Activated CD4-positive, alpha-beta memory T cell treated with anti-CD3 and anti-CD28 coated beads for 36 hours (primary cell): ENCODE measurements at regions not wholly inside any gene's neighbourhood (a gene's known extent, or its start where the extent isn't known, plus 50 kb on each side); places are given as distances from the start of the nearest gene placed in this dataset.

ENCODE experiments used
- CTCF ChIA-PET: fragments of 350-600 bp; sonication (Branson Sonifier 250); formaldehyde crosslinking; loops from one replicate; lab custom pipeline; 2021; ENCODE audit warnings: antibody characterized with exemption, inconsistent platforms; lab: Charles Lee
- POLR2A ChIA-PET: fragments of 350-600 bp; sonication (Branson Sonifier 250); formaldehyde crosslinking; loops from one replicate; lab custom pipeline; 2021; ENCODE audit warnings: antibody characterized with exemption; lab: Charles Lee
- DNase-seq: peaks from one replicate; pipeline ENCODE4 v3.0.0-alpha.2; 2020
- H3K27ac Mint-ChIP-seq: one replicate; pipeline ENCODE4 v1.8.0; 2021; ENCODE audit warnings: mixed read lengths
- H3K27me3 Mint-ChIP-seq: one replicate; pipeline ENCODE4 v1.8.0; 2021; ENCODE audit warnings: mixed read lengths
- H3K36me3 Mint-ChIP-seq: one replicate; pipeline ENCODE4 v1.8.0; 2021; ENCODE audit warnings: mixed read lengths
- H3K4me1 Mint-ChIP-seq: one replicate; pipeline ENCODE4 v1.8.0; 2021; ENCODE audit warnings: low read depth, mixed read lengths
- H3K4me3 Mint-ChIP-seq: one replicate; pipeline ENCODE4 v1.8.0; 2021; ENCODE audit warnings: mild to moderate bottlenecking, mixed read lengths
- H3K9me3 Mint-ChIP-seq: one replicate; pipeline ENCODE4 v1.8.0; 2021; ENCODE audit warnings: mixed read lengths
- intact Hi-C: fragments of 100-400 bp; cut with micrococcal nuclease; formaldehyde crosslinking; loops from one replicate; pipeline ENCODE4 v1.15.1; 2023

- H3K27me3 Mint-ChIP-seq, result no peaks in the 10 kb centered on the region
Observed at GRCh38 chr1:116239916-116240315, 128.7 kb downstream of the MAB21L3 start.

GRCh38 chr1:116242741-116243140 lies 130.3 kb upstream of the ATP1A1 start:
- intact Hi-C loops, result no loop called here
- H3K27ac Mint-ChIP-seq, result no peak overlapping the region
- no peaks in the 10 kb centered on the region for H3K27me3 Mint-ChIP-seq
- ChIA-PET POLR2A (no interaction called here), CTCF (interaction anchor here (1.4 kb wide), 1 partner anchor 104 kb away, joined by 4 read pairs; no protein-coding TSS in a partner anchor)
- H3K4me1 Mint-ChIP-seq, result peaks cover 2% of the 10 kb centered on the region
- H3K36me3 Mint-ChIP-seq, result no peaks in the 10 kb centered on the region
- no peak for DNase-seq
- H3K4me3 Mint-ChIP-seq, result no peak overlapping the region
- no peaks in the 10 kb centered on the region for H3K9me3 Mint-ChIP-seq

More at GRCh38 chr1:116239916-116240315, 128.7 kb downstream of the MAB21L3 start:
- peaks cover 2% of the 10 kb centered on the region for H3K4me1 Mint-ChIP-seq
- ChIA-PET POLR2A (no interaction called here), CTCF (no interaction called here)
- intact Hi-C loops, result no loop called here
- H3K36me3 Mint-ChIP-seq, result no peaks in the 10 kb centered on the region
- H3K4me3 Mint-ChIP-seq, result no peak overlapping the region
- H3K27ac Mint-ChIP-seq, result no peak overlapping the region
- DNase-seq, result no peak
- no peaks in the 10 kb centered on the region for H3K9me3 Mint-ChIP-seq

- Mint-ChIP-seq H3K27ac (no peak overlapping the region), H3K36me3 (no peaks in the 10 kb centered on the region), H3K9me3 (no peaks in the 10 kb centered on the region), H3K4me3 (no peak overlapping the region), H3K4me1 (peaks cover 2% of the 10 kb centered on the region), H3K27me3 (no peaks in the 10 kb centered on the region)
- intact Hi-C loops, result no loop called here
- DNase-seq, result no peak
- POLR2A ChIA-PET, result no interaction called here
- CTCF ChIA-PET, result interaction anchor here (1.4 kb wide), 1 partner anchor 105 kb away, joined by 4 read pairs; no protein-coding TSS in a partner anchor
Observed at GRCh38 chr1:116243333-116244054, 129.6 kb upstream of the ATP1A1 start.

- H3K27me3 Mint-ChIP-seq, result no peaks in the 10 kb centered on the region
- peaks cover 2% of the 10 kb centered on the region for H3K4me1 Mint-ChIP-seq
- no peak overlapping the region for H3K4me3 Mint-ChIP-seq
- no peaks in the 10 kb centered on the region for H3K36me3 Mint-ChIP-seq
- intact Hi-C loops, result no loop called here
- ChIA-PET POLR2A (no interaction called here), CTCF (no interaction called here)
- DNase-seq, result no peak
- H3K9me3 Mint-ChIP-seq, result no peaks in the 10 kb centered on the region
- H3K27ac Mint-ChIP-seq, result no peak overlapping the region
Observed at GRCh38 chr1:116246174-116246573, 126.9 kb upstream of the ATP1A1 start.

- CTCF ChIA-PET, result no interaction called here
- DNase-seq, result no peak
- H3K27ac Mint-ChIP-seq, result no peak overlapping the region
- no peaks in the 10 kb centered on the region for H3K36me3 Mint-ChIP-seq
- H3K27me3 Mint-ChIP-seq, result no peaks in the 10 kb centered on the region
- intact Hi-C loops, result loop anchor here (5.0 kb wide), 1 partner anchor 70 kb away; no protein-coding TSS in a partner anchor
- POLR2A ChIA-PET, result no interaction called here
- no peaks in the 10 kb centered on the region for H3K9me3 Mint-ChIP-seq
- H3K4me3 Mint-ChIP-seq, result no peak overlapping the region
- H3K4me1 Mint-ChIP-seq, result peaks cover 7% of the 10 kb centered on the region
Observed at GRCh38 chr1:116252271-116252670, 120.8 kb upstream of the ATP1A1 start.

- no peak for DNase-seq
- POLR2A ChIA-PET, result no interaction called here
- CTCF ChIA-PET, result no interaction called here
- intact Hi-C loops, result loop anchor here (5.0 kb wide), 1 partner anchor 70 kb away; no protein-coding TSS in a partner anchor
- no peaks in the 10 kb centered on the region for H3K36me3 Mint-ChIP-seq
- H3K9me3 Mint-ChIP-seq, result no peaks in the 10 kb centered on the region
- H3K4me1 Mint-ChIP-seq, result peaks cover 8% of the 10 kb centered on the region
- H3K4me3 Mint-ChIP-seq, result no peak overlapping the region
- H3K27ac Mint-ChIP-seq, result no peak overlapping the region
- no peaks in the 10 kb centered on the region for H3K27me3 Mint-ChIP-seq
Observed at GRCh38 chr1:116252785-116253184, 120.3 kb upstream of the ATP1A1 start.

GRCh38 chr1:116253566-116254382 lies 119.3 kb upstream of the ATP1A1 start:
- intact Hi-C loops, result loop anchor here (5.0 kb wide), 1 partner anchor 69 kb away; no protein-coding TSS in a partner anchor

GRCh38 chr1:116254776-116255175 lies 118.3 kb upstream of the ATP1A1 start:
- Mint-ChIP-seq H3K27me3 (no peaks in the 10 kb centered on the region), H3K27ac (no peak overlapping the region), H3K4me1 (peaks cover 13% of the 10 kb centered on the region), H3K9me3 (no peaks in the 10 kb centered on the region), H3K4me3 (no peak overlapping the region), H3K36me3 (no peaks in the 10 kb centered on the region)
- no peak for DNase-seq
- POLR2A ChIA-PET, result no interaction called here
- CTCF ChIA-PET, result no interaction called here
- intact Hi-C loops, result loop anchor here (5.0 kb wide), 1 partner anchor 68 kb away; no protein-coding TSS in a partner anchor

More at GRCh38 chr1:116253566-116254382, 119.3 kb upstream of the ATP1A1 start:
- Mint-ChIP-seq H3K36me3 (no peaks in the 10 kb centered on the region), H3K27me3 (no peaks in the 10 kb centered on the region), H3K9me3 (no peaks in the 10 kb centered on the region), H3K4me3 (no peak overlapping the region), H3K4me1 (peaks cover 9% of the 10 kb centered on the region), H3K27ac (no peak overlapping the region)
- no peak for DNase-seq
- ChIA-PET POLR2A (no interaction called here), CTCF (no interaction called here)

DNA sequence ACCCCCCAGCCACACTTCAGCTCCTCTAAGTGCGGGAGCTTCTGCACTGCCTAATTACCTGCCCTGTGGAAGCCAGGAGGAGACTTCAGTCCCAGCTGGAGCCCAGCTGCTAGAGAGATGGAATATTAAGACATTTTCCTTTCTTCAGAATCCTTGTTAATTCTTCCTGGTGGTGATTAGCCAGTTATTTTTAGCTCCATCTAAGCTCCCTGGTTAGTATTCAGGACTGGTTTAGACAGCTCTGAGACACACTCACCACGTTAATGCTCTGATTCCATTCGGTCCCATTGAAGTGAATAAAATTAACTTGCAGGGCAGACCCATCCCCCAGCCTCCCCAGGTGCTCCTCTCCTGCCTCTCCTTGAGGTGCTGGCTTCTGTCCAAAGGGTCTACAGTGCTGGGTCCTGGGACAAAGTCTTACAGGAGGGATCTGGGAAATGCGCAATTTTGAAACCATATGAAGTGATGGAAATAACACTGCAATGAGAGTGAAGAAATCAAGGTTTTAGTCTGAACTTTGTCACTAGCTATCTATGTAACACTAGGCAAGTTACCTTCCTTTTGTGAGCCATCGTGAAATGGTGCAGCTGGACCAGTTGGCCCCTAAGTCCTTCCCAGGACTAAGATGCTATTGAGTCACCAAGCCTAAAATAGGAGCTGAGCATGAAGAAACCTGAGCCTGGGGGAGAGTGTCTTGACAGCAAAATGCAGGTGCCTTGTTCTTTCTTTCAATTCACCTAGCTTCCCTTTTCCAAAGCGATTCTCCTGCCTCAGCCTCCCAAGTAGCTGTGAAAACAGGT lies 117.4 kb upstream of the ATP1A1 start:
- ChIA-PET POLR2A (no interaction called here), CTCF (interaction anchor here (0.8 to 2.3 kb wide), 3 partner anchors 17 to 243 kb away, joined by 3 to 7 read pairs (median 3); no protein-coding TSS in a partner anchor)
- H3K27me3 Mint-ChIP-seq, result no peaks in the 10 kb centered on the region
- H3K9me3 Mint-ChIP-seq, result no peaks in the 10 kb centered on the region
- H3K27ac Mint-ChIP-seq, result no peak overlapping the region
- intact Hi-C loops, result no loop called here
- H3K4me3 Mint-ChIP-seq, result no peak overlapping the region
- no peak for DNase-seq
- no peaks in the 10 kb centered on the region for H3K36me3 Mint-ChIP-seq
- peaks cover 16% of the 10 kb centered on the region for H3K4me1 Mint-ChIP-seq

DNA sequence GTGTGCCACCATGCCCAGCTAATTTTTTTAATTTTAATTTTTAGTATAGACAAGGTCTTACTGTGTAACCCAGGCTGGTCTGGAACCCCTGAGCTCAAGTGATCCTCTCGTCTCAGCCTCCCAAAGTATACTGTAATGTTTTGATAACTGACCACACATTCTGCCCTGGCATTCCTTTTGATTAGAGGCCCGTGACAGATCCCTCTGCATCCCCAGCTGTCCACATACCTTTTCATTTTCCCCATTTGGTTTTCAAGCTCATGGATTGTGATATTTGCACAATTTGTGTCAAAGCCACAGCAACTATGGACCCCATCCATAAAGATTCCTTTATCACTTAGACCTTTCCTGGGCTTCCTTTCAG lies 116.8 kb upstream of the ATP1A1 start:
- Mint-ChIP-seq H3K27me3 (no peaks in the 10 kb centered on the region), H3K4me3 (no peak overlapping the region), H3K27ac (no peak overlapping the region), H3K9me3 (no peaks in the 10 kb centered on the region), H3K4me1 (peaks cover 16% of the 10 kb centered on the region), H3K36me3 (no peaks in the 10 kb centered on the region)
- no peak for DNase-seq
- ChIA-PET CTCF (interaction anchor here (1.2 to 2.3 kb wide), 2 partner anchors 229 to 243 kb away, joined by 3 to 7 read pairs; no protein-coding TSS in a partner anchor), POLR2A (no interaction called here)
- intact Hi-C loops, result no loop called here

- CTCF ChIA-PET, result interaction anchor here (1.1 to 2.3 kb wide), 3 partner anchors 21 to 242 kb away, joined by 3 to 7 read pairs (median 4); no protein-coding TSS in a partner anchor
- peaks cover 16% of the 10 kb centered on the region for H3K4me1 Mint-ChIP-seq
- no peak for DNase-seq
- H3K9me3 Mint-ChIP-seq, result no peaks in the 10 kb centered on the region
- no peak overlapping the region for H3K4me3 Mint-ChIP-seq
- intact Hi-C loops, result no loop called here
- H3K36me3 Mint-ChIP-seq, result no peaks in the 10 kb centered on the region
- H3K27me3 Mint-ChIP-seq, result no peaks in the 10 kb centered on the region
- POLR2A ChIA-PET, result no interaction called here
- no peak overlapping the region for H3K27ac Mint-ChIP-seq
Observed at GRCh38 chr1:116256875-116257274, 116.2 kb upstream of the ATP1A1 start.
